SU-DHL-6 (cell line): ENCODE measurements at regions not wholly inside any gene's neighbourhood (a gene's known extent, or its start where the extent isn't known, plus 50 kb on each side); places are given as distances from the start of the nearest gene placed in this dataset.

Experiments used
- CTCF ChIP-seq: fragments of 200-600 bp; sonication (generic); IDR thresholded peaks from one replicate; pipeline ENCODE4 v1.5.1; 2017; ENCODE audit warnings: antibody characterized with exemption, mild to moderate bottlenecking, low read length, moderate library complexity; ENCODE audit not compliant: insufficient read depth, poor library complexity, severe bottlenecking
- EZH2phosphoT487 ChIP-seq: fragments of 200-600 bp; sonication (generic), shearing (Covaris generic); conservative IDR thresholded peaks from 2 replicates; pipeline ENCODE4 v1.6.1; 2018; ENCODE audit warnings: mild to moderate bottlenecking, antibody characterized with exemption, low read length, moderate library complexity, mixed read lengths

- TF ChIP-seq CTCF (no peak), EZH2phosphoT487 (no peak)
These were observed 1071.2 kb downstream of the TYW1 start for GRCh38 chr7:68067845-68068244.
